ENCODE measurements at regions not wholly inside any gene's neighbourhood (a gene's known extent, or its start where the extent isn't known, plus 50 kb on each side); places are given as distances from the start of the nearest gene placed in this dataset.

DNA sequence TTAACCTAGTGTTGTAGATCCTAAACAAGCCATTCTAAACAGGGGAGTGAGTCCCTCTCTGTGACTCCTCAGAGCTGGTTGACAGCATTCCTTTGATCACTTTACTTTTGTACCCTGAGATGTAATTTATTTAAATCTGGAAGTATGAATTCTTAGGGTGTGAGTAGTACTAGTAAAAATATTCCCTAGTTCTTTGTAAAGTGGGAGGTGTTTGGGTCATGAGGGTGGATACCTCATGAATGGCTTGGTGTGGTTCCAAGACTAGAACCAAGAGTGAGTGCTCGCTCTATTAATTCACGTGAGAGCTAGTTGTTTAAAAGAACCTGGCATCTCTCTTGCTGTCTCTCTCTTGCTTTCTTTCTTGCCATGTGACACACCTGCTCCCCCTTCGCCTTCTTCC, 223.7 kb downstream of the SQOR start (continued):
- no peak for TF ChIP-seq SP4 (IDR thresholded peaks at IDR 0.05; ENCODE audit: low read length)
- no peak for TF ChIP-seq EP300 (IDR thresholded peaks at IDR 0.05; ENCODE audit: borderline replicate concordance in 1 of 2, low read depth in 2 of 2, low read length in 2 of 2)

Measured in H1 (cell line).